ENCODE measurements at regions not wholly inside any gene's neighbourhood (a gene's known extent, or its start where the extent isn't known, plus 50 kb on each side); places are given as distances from the start of the nearest gene placed in this dataset.

GRCh38 chr2:120945091-120945490, 209.4 kb downstream of the GLI2 start:
- TF ChIP-seq CTCF (IDR thresholded peaks at IDR 0.05; ENCODE audit: extremely low read depth, insufficient read depth, missing control alignments): no peak
- no peak for DNase-seq (ENCODE audit: low spot score)
- in situ Hi-C loops (cut with MboI; ENCODE audit: low pct_unique_long_range_greater_than_20kb, low sequenced_read_pairs, unreplicated experiment): no loop called here

- no peak for DNase-seq (ENCODE audit: low spot score)
- no peak for TF ChIP-seq CTCF (IDR thresholded peaks at IDR 0.05; ENCODE audit: extremely low read depth, insufficient read depth, missing control alignments)
- in situ Hi-C loops (cut with MboI; ENCODE audit: low pct_unique_long_range_greater_than_20kb, low sequenced_read_pairs, unreplicated experiment): no loop called here
Observed at GRCh38 chr2:120945832-120946499, 210.3 kb downstream of the GLI2 start.

GRCh38 chr2:120947327-120947726, 211.7 kb downstream of the GLI2 start:
- no peak for TF ChIP-seq CTCF (IDR thresholded peaks at IDR 0.05; ENCODE audit: extremely low read depth, insufficient read depth, missing control alignments)
- in situ Hi-C loops (cut with MboI; ENCODE audit: low pct_unique_long_range_greater_than_20kb, low sequenced_read_pairs, unreplicated experiment): no loop called here

GRCh38 chr2:120947982-120948661, 212.5 kb downstream of the GLI2 start:
- in situ Hi-C loops (cut with MboI; ENCODE audit: low pct_unique_long_range_greater_than_20kb, low sequenced_read_pairs, unreplicated experiment): no loop called here
- no peak for DNase-seq (ENCODE audit: low spot score)
- TF ChIP-seq CTCF (IDR thresholded peaks at IDR 0.05; ENCODE audit: extremely low read depth, insufficient read depth, missing control alignments): no peak

More at GRCh38 chr2:120947327-120947726, 211.7 kb downstream of the GLI2 start:
- no peak for DNase-seq (ENCODE audit: low spot score)

GRCh38 chr2:120948662-120949011, 213.0 kb downstream of the GLI2 start:
- DNase-seq (ENCODE audit: low spot score): no peak
- TF ChIP-seq CTCF (IDR thresholded peaks at IDR 0.05; ENCODE audit: extremely low read depth, insufficient read depth, missing control alignments): no peak
- in situ Hi-C loops (cut with MboI; ENCODE audit: low pct_unique_long_range_greater_than_20kb, low sequenced_read_pairs, unreplicated experiment): no loop called here

- TF ChIP-seq CTCF (IDR thresholded peaks at IDR 0.05; ENCODE audit: extremely low read depth, insufficient read depth, missing control alignments): peak; percentile 23
- in situ Hi-C loops (cut with MboI; ENCODE audit: low pct_unique_long_range_greater_than_20kb, low sequenced_read_pairs, unreplicated experiment): no loop called here
- DNase-seq (ENCODE audit: low spot score): no peak
Observed at GRCh38 chr2:120949027-120949956, 213.6 kb downstream of the GLI2 start.
